ENCODE measurements at regions not wholly inside any gene's neighbourhood (a gene's known extent, or its start where the extent isn't known, plus 50 kb on each side); places are given as distances from the start of the nearest gene placed in this dataset.
A peak's percentile ranks its signal among the peaks of the same experiment; 100 is the strongest.
"Not testable (repeated sequence)": the region's sequence is repeated elsewhere in the genome, so short reads cannot be mapped to it uniquely, and the experiment has no call there.

GRCh38 chr15:91356083-91356482, 256.0 kb downstream of the SV2B start:
- H3K4me3 ChIP-seq (ENCODE audit: low read length) = no peak overlapping the region
- DNase-seq (ENCODE audit: low read depth, low spot score) = no peak

GRCh38 chr15:91357011-91357410, 257.0 kb downstream of the SV2B start:
- no peak for DNase-seq (ENCODE audit: low read depth, low spot score)
- H3K4me3 ChIP-seq (ENCODE audit: low read length) = no peak overlapping the region

- H3K4me3 ChIP-seq (ENCODE audit: low read length) = no peak overlapping the region
- no peak for DNase-seq (ENCODE audit: low read depth, low spot score)
These were observed 257.4 kb downstream of the SV2B start for GRCh38 chr15:91357486-91357885.

GRCh38 chr15:91358405-91358804, 258.3 kb downstream of the SV2B start:
- DNase-seq (ENCODE audit: low read depth, low spot score) = no peak
- H3K4me3 ChIP-seq (ENCODE audit: low read length) = no peak overlapping the region

GRCh38 chr15:91361696-91362095, 261.6 kb downstream of the SV2B start:
- H3K4me3 ChIP-seq (ENCODE audit: low read length) = not testable (repeated sequence)

GRCh38 chr15:91366111-91366510, 266.1 kb downstream of the SV2B start:
- no peak overlapping the region for H3K4me3 ChIP-seq (ENCODE audit: low read length)
- DNase-seq (ENCODE audit: low read depth, low spot score) = no peak

More at GRCh38 chr15:91361696-91362095, 261.6 kb downstream of the SV2B start:
- not testable (repeated sequence) for DNase-seq (ENCODE audit: low read depth, low spot score)

- DNase-seq (ENCODE audit: low read depth, low spot score) = no peak
- H3K4me3 ChIP-seq (ENCODE audit: low read length) = no peak overlapping the region
These were observed 268.6 kb downstream of the SV2B start for GRCh38 chr15:91368611-91369010.

GRCh38 chr15:91369823-91370222, 269.8 kb downstream of the SV2B start:
- peak; percentile 17 for DNase-seq (ENCODE audit: low read depth, low spot score)
- H3K4me3 ChIP-seq (ENCODE audit: low read length) = no peak overlapping the region

- not testable (repeated sequence) for DNase-seq (ENCODE audit: low read depth, low spot score); H3K4me3 ChIP-seq (ENCODE audit: low read length)
These were observed 271.3 kb downstream of the SV2B start for GRCh38 chr15:91371345-91371744.

GRCh38 chr15:91374336-91374735, 274.3 kb downstream of the SV2B start:
- no peak for DNase-seq (ENCODE audit: low read depth, low spot score)
- H3K4me3 ChIP-seq (ENCODE audit: low read length) = no peak overlapping the region

GRCh38 chr15:91376038-91376437, 276.0 kb downstream of the SV2B start:
- DNase-seq (ENCODE audit: low read depth, low spot score) = no peak

GRCh38 chr15:91380114-91380513, 280.1 kb downstream of the SV2B start:
- DNase-seq (ENCODE audit: low read depth, low spot score) = no peak

More at GRCh38 chr15:91376038-91376437, 276.0 kb downstream of the SV2B start:
- no peak overlapping the region for H3K4me3 ChIP-seq (ENCODE audit: low read length)

GRCh38 chr15:91383532-91383931, 283.5 kb downstream of the SV2B start:
- no peak for DNase-seq (ENCODE audit: low read depth, low spot score)
- H3K4me3 ChIP-seq (ENCODE audit: low read length) = no peak overlapping the region

More at GRCh38 chr15:91380114-91380513, 280.1 kb downstream of the SV2B start:
- H3K4me3 ChIP-seq (ENCODE audit: low read length) = no peak overlapping the region

GRCh38 chr15:91384189-91384730, 284.2 kb downstream of the SV2B start:
- no peak overlapping the region for H3K4me3 ChIP-seq (ENCODE audit: low read length)
- DNase-seq (ENCODE audit: low read depth, low spot score) = no peak

GRCh38 chr15:91385311-91385710, 285.3 kb downstream of the SV2B start:
- no peak overlapping the region for H3K4me3 ChIP-seq (ENCODE audit: low read length)
- DNase-seq (ENCODE audit: low read depth, low spot score) = no peak

GRCh38 chr15:91393186-91393585, 293.1 kb downstream of the SV2B start:
- DNase-seq (ENCODE audit: low read depth, low spot score) = no peak
- no peak overlapping the region for H3K4me3 ChIP-seq (ENCODE audit: low read length)

- H3K4me3 ChIP-seq (ENCODE audit: low read length) = no peak overlapping the region
- DNase-seq (ENCODE audit: low read depth, low spot score) = no peak
These were observed 300.4 kb downstream of the SV2B start for GRCh38 chr15:91400481-91400880.

GRCh38 chr15:91407269-91407889, 307.3 kb downstream of the SV2B start:
- H3K4me3 ChIP-seq (ENCODE audit: low read length) = no peak overlapping the region
- DNase-seq (ENCODE audit: low read depth, low spot score) = peak; percentile 44

- no peak overlapping the region for H3K4me3 ChIP-seq (ENCODE audit: low read length)
- no peak for DNase-seq (ENCODE audit: low read depth, low spot score)
These were observed 308.5 kb downstream of the SV2B start for GRCh38 chr15:91408476-91409076.

- no peak for DNase-seq (ENCODE audit: low read depth, low spot score)
- H3K4me3 ChIP-seq (ENCODE audit: low read length) = no peak overlapping the region
These were observed 309.3 kb downstream of the SV2B start for GRCh38 chr15:91409387-91409786.

GRCh38 chr15:91411586-91411985, 311.5 kb downstream of the SV2B start:
- no peak for DNase-seq (ENCODE audit: low read depth, low spot score)
- no peak overlapping the region for H3K4me3 ChIP-seq (ENCODE audit: low read length)
